Prostate gland (tissue), 2 donors: ENCODE measurements at regions not wholly inside any gene's neighbourhood (a gene's known extent, or its start where the extent isn't known, plus 50 kb on each side); places are given as distances from the start of the nearest gene placed in this dataset.

Experiments used
- POLR2A ChIP-seq: fragments of 450-650 bp; IDR thresholded peaks from one replicate; pipeline ENCODE4 v1.6.1; 2016; ENCODE audit warnings: antibody characterized with exemption, mild to moderate bottlenecking
- POLR2AphosphoS5 ChIP-seq: sonication (generic); formaldehyde crosslinking; IDR thresholded peaks from one replicate; pipeline ENCODE4 v1.6.1; 2017; ENCODE audit warnings: antibody characterized with exemption
- TF ChIP-seq, protein P1 (sequence below), 4 experiments: fragments of 200-600 bp in 2 of 4; fragments of 450-650 bp in 2 of 4; sonication (generic) in 2 of 4; IDR thresholded peaks; 1 replicate in 3 of 4; 2 replicates in 1 of 4; pipeline ENCODE4 v1.5.1; 2016 to 2019; ENCODE audit warnings: antibody characterized with exemption in 4 of 4, mild to moderate bottlenecking in 2 of 4, moderate library complexity in 2 of 4

DNA sequence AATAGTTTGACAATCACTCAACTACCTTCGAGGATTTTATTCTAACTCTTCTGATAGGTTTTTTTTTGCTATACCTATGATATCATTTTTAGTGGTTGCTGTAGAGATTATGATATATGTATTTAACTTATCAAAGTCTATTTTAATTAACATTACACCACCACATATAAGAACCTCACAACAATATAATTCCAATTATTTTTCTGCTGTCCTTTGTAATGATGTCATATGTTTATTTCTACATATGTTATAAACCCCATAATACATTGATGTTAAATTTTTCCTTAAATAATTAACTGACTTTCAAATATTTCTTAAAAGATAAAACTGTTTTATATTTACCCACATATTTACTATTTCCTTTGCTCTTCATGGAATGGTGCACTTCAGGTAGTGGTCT, 103.4 kb upstream of the KITLG start:
- TF ChIP-seq, protein P1, sequence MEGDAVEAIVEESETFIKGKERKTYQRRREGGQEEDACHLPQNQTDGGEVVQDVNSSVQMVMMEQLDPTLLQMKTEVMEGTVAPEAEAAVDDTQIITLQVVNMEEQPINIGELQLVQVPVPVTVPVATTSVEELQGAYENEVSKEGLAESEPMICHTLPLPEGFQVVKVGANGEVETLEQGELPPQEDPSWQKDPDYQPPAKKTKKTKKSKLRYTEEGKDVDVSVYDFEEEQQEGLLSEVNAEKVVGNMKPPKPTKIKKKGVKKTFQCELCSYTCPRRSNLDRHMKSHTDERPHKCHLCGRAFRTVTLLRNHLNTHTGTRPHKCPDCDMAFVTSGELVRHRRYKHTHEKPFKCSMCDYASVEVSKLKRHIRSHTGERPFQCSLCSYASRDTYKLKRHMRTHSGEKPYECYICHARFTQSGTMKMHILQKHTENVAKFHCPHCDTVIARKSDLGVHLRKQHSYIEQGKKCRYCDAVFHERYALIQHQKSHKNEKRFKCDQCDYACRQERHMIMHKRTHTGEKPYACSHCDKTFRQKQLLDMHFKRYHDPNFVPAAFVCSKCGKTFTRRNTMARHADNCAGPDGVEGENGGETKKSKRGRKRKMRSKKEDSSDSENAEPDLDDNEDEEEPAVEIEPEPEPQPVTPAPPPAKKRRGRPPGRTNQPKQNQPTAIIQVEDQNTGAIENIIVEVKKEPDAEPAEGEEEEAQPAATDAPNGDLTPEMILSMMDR (IDR thresholded peaks at IDR 0.05) = no peak
- TF ChIP-seq POLR2A (no peak), POLR2AphosphoS5 (no peak)
